Karpas-422 (cell line): ENCODE measurements at regions not wholly inside any gene's neighbourhood (a gene's known extent, or its start where the extent isn't known, plus 50 kb on each side); places are given as distances from the start of the nearest gene placed in this dataset.
A peak's percentile ranks its signal among the peaks of the same experiment; 100 is the strongest.

Experiments
- DNase-seq: peaks from one replicate; pipeline ENCODE4 v3.0.0-alpha.2; 2015
- H2AFZ ChIP-seq: fragments of 200-600 bp; sonication (generic); 2 replicates; pipeline ENCODE4 v1.6.1; 2014; ENCODE audit warnings: antibody characterized with exemption, low read length, mixed read lengths
- H3K27ac ChIP-seq: fragments of 200-600 bp; sonication (generic); 2 replicates; pipeline ENCODE4 v1.5.1; 2014; ENCODE audit warnings: mild to moderate bottlenecking, low read length, moderate library complexity
- H3K27me3 ChIP-seq: fragments of 200-600 bp; sonication (generic); 2 replicates; pipeline ENCODE4 v1.6.1; 2014; ENCODE audit warnings: low read length, mixed read lengths
- H3K36me3 ChIP-seq: fragments of 200-600 bp; sonication (generic); 2 replicates; pipeline ENCODE4 v1.6.1; 2014; ENCODE audit warnings: low read length, mixed read lengths; ENCODE audit not compliant: insufficient read depth
- H3K4me1 ChIP-seq: fragments of 200-600 bp; sonication (generic); 2 replicates; pipeline ENCODE4 v1.6.1; 2014; ENCODE audit warnings: mild to moderate bottlenecking, low read length, mixed read lengths
- H3K4me2 ChIP-seq: fragments of 200-600 bp; sonication (generic); 2 replicates; pipeline ENCODE4 v1.6.1; 2014; ENCODE audit warnings: low read length, low read depth, mild to moderate bottlenecking; ENCODE audit not compliant: poor library complexity, severe bottlenecking
- H3K4me3 ChIP-seq: fragments of 200-600 bp; sonication (generic); 2 replicates; pipeline ENCODE4 v1.5.1; 2014; ENCODE audit warnings: mild to moderate bottlenecking, antibody characterized with exemption, low read length, mixed read lengths
- H3K79me2 ChIP-seq: fragments of 200-600 bp; sonication (generic); 2 replicates; pipeline ENCODE4 v1.6.1; 2014; ENCODE audit warnings: mild to moderate bottlenecking, low read length, mixed read lengths
- H3K9ac ChIP-seq: fragments of 200-600 bp; sonication (generic); 2 replicates; pipeline ENCODE4 v1.6.0; 2014; ENCODE audit warnings: low read length
- H3K9me2 ChIP-seq: fragments of 200-600 bp; sonication (generic), shearing (Covaris generic); replicated peaks from 2 replicates; pipeline ENCODE4 v1.6.0; 2014; ENCODE audit warnings: mild to moderate bottlenecking, low read length, moderate library complexity; ENCODE audit not compliant: insufficient read depth
- H3K9me3 ChIP-seq: fragments of 300-700, 200-600 bp; sonication (generic); 2 replicates; pipeline ENCODE4 v1.6.1; 2014; ENCODE audit warnings: low read length, mixed read lengths
- H4K20me1 ChIP-seq: fragments of 200-600 bp; sonication (generic); 2 replicates; pipeline ENCODE4 v1.6.1; 2014; ENCODE audit warnings: mild to moderate bottlenecking, antibody characterized with exemption, low read length, low read depth; ENCODE audit not compliant: insufficient read depth

GRCh38 chr2:19772981-19773380 is 128.8 kb downstream of the TTC32 start:
- no peak overlapping the region for H3K9ac ChIP-seq
- no peak overlapping the region for H3K27ac ChIP-seq

DNA sequence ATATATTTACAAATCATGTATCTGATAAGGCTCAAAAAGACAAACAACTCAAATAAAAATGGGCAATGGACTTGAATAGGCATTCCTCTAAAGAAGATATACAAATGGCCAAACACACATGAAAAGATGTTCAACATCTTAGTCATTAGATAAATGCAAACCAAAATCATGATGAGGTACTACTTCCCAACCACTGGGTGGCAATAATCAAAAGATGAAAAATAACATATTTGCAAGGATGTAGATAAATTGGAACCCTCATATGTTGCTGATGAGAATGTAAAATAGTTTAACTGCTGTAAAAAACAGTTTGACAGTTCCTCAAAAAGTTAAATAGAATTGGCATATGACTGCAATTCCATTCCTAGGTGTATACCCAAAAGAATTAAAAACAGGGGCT is 132.3 kb downstream of the TTC32 start:
- peak; percentile 46 for DNase-seq
- no peak overlapping the region for H2AFZ ChIP-seq
- no peaks in the 10 kb centered on the region for H3K79me2 ChIP-seq
- H3K4me3 ChIP-seq, result no peak overlapping the region
- H3K36me3 ChIP-seq, result no peaks in the 10 kb centered on the region
- no peaks in the 10 kb centered on the region for H3K9me3 ChIP-seq
- no peak overlapping the region for H3K9ac ChIP-seq
- H4K20me1 ChIP-seq, result no peaks in the 10 kb centered on the region
- no peak overlapping the region for H3K4me2 ChIP-seq
- H3K4me1 ChIP-seq, result peaks cover 22% of the 10 kb centered on the region
- no peaks in the 10 kb centered on the region for H3K9me2 ChIP-seq
- no peaks in the 10 kb centered on the region for H3K27me3 ChIP-seq
- no peak overlapping the region for H3K27ac ChIP-seq

More at GRCh38 chr2:19772981-19773380, 128.8 kb downstream of the TTC32 start:
- peak overlapping the region; percentile 5 for H3K4me2 ChIP-seq
- peaks cover 29% of the 10 kb centered on the region for H3K4me1 ChIP-seq
- H3K9me2 ChIP-seq, result no peaks in the 10 kb centered on the region
- H3K27me3 ChIP-seq, result no peaks in the 10 kb centered on the region; the same call in 1 of the 2 replicates
- H4K20me1 ChIP-seq, result no peaks in the 10 kb centered on the region
- no peaks in the 10 kb centered on the region for H3K9me3 ChIP-seq
- H2AFZ ChIP-seq, result no peak overlapping the region
- no peaks in the 10 kb centered on the region for H3K79me2 ChIP-seq
- no peak for DNase-seq
- no peak overlapping the region for H3K4me3 ChIP-seq
- no peaks in the 10 kb centered on the region for H3K36me3 ChIP-seq

GRCh38 chr2:19767899-19768298 is 133.9 kb downstream of the TTC32 start:
- no peak overlapping the region for H3K4me3 ChIP-seq
- H3K4me1 ChIP-seq, result peaks cover 19% of the 10 kb centered on the region
- H3K79me2 ChIP-seq, result no peaks in the 10 kb centered on the region
- no peak overlapping the region for H2AFZ ChIP-seq
- no peaks in the 10 kb centered on the region for H3K27me3 ChIP-seq
- H3K9me3 ChIP-seq, result no peaks in the 10 kb centered on the region
- H3K9me2 ChIP-seq, result no peaks in the 10 kb centered on the region
- H3K4me2 ChIP-seq, result no peak overlapping the region
- no peak overlapping the region for H3K9ac ChIP-seq
- DNase-seq, result no peak
- H3K27ac ChIP-seq, result no peak overlapping the region
- H3K36me3 ChIP-seq, result no peaks in the 10 kb centered on the region
- no peaks in the 10 kb centered on the region for H4K20me1 ChIP-seq

DNA sequence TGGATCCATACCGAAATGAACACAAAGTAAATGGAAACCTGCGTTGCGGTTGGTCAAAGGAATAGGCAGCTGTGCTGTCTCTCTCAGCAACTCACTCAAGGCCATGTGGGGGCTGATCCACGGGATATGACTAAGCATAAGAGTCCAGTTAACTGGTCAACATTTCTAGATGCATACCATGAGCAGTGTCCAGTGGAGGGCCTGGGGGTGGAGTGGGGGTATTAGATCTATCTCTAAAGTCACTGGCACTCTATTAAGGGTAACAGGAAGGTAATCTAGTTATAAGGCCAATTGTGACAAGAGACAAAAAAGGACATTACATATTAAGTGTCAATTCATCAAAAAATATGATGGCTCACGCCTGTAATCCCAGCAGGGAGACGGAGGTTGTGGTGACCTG is 136.8 kb downstream of the TTC32 start:
- Histone ChIP-seq H3K9ac (no peak overlapping the region), H2AFZ (no peak overlapping the region), H3K9me3 (no peaks in the 10 kb centered on the region), H3K4me2 (no peak overlapping the region), H3K9me2 (no peaks in the 10 kb centered on the region), H3K4me1 (no peaks in the 10 kb centered on the region), H3K27ac (no peak overlapping the region), H3K79me2 (no peaks in the 10 kb centered on the region), H3K4me3 (no peak overlapping the region), H4K20me1 (no peaks in the 10 kb centered on the region), H3K36me3 (no peaks in the 10 kb centered on the region), H3K27me3 (no peaks in the 10 kb centered on the region)
- DNase-seq, result no peak

DNA sequence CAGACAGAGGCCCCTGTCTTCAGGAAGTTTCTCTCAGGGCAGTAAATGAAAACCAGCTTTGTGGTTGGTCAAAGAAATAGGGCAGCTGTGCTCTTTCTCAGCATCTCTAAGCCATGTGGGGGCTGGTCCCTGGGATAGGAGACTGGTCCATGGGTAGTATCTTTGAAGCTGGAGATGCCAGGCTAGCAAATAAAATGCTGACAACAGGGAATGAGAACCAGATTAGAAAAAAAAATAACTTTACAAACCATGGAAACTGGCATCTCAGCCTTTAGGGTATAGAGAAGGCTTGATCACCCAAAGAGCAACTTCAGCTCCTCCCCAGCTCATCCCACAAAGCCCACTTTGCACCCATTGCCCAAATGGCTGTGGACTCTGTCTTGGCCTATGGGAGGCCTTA is 138.1 kb downstream of the TTC32 start:
- Histone ChIP-seq H3K27ac (no peak overlapping the region), H3K36me3 (no peaks in the 10 kb centered on the region), H4K20me1 (no peaks in the 10 kb centered on the region), H3K4me3 (no peak overlapping the region), H3K27me3 (no peaks in the 10 kb centered on the region), H3K4me2 (no peak overlapping the region), H3K9ac (no peak overlapping the region), H2AFZ (no peak overlapping the region), H3K9me3 (no peaks in the 10 kb centered on the region), H3K4me1 (no peaks in the 10 kb centered on the region), H3K9me2 (no peaks in the 10 kb centered on the region), H3K79me2 (no peaks in the 10 kb centered on the region)
- no peak for DNase-seq

GRCh38 chr2:19762959-19763605 is 138.7 kb downstream of the TTC32 start:
- no peak overlapping the region for H3K4me3 ChIP-seq
- DNase-seq, result no peak
- no peaks in the 10 kb centered on the region for H3K36me3 ChIP-seq
- H3K9me3 ChIP-seq, result no peaks in the 10 kb centered on the region
- H3K4me1 ChIP-seq, result no peaks in the 10 kb centered on the region
- no peaks in the 10 kb centered on the region for H4K20me1 ChIP-seq
- no peak overlapping the region for H3K9ac ChIP-seq
- no peaks in the 10 kb centered on the region for H3K79me2 ChIP-seq
- no peaks in the 10 kb centered on the region for H3K9me2 ChIP-seq
- H3K4me2 ChIP-seq, result no peak overlapping the region
- no peaks in the 10 kb centered on the region for H3K27me3 ChIP-seq
- H3K27ac ChIP-seq, result no peak overlapping the region
- no peak overlapping the region for H2AFZ ChIP-seq

- no peaks in the 10 kb centered on the region for H3K9me2 ChIP-seq
- no peak overlapping the region for H3K4me2 ChIP-seq
- no peak overlapping the region for H3K9ac ChIP-seq
- H3K4me3 ChIP-seq, result no peak overlapping the region
- no peaks in the 10 kb centered on the region for H3K4me1 ChIP-seq
- no peaks in the 10 kb centered on the region for H3K36me3 ChIP-seq
- H3K27ac ChIP-seq, result no peak overlapping the region
- H2AFZ ChIP-seq, result no peak overlapping the region
- DNase-seq, result no peak
- no peaks in the 10 kb centered on the region for H4K20me1 ChIP-seq
- H3K27me3 ChIP-seq, result no peaks in the 10 kb centered on the region
- no peaks in the 10 kb centered on the region for H3K79me2 ChIP-seq
- no peaks in the 10 kb centered on the region for H3K9me3 ChIP-seq
These were observed 139.6 kb downstream of the TTC32 start for GRCh38 chr2:19762142-19762541.

- H3K4me3 ChIP-seq, result no peak overlapping the region
- no peak overlapping the region for H3K4me2 ChIP-seq
- no peak overlapping the region for H2AFZ ChIP-seq
- no peaks in the 10 kb centered on the region for H3K79me2 ChIP-seq
- no peak overlapping the region for H3K9ac ChIP-seq
- H3K9me2 ChIP-seq, result no peaks in the 10 kb centered on the region
- H3K27ac ChIP-seq, result no peak overlapping the region
- no peak for DNase-seq
- no peaks in the 10 kb centered on the region for H3K9me3 ChIP-seq
- no peaks in the 10 kb centered on the region for H3K36me3 ChIP-seq
- H4K20me1 ChIP-seq, result no peaks in the 10 kb centered on the region
- no peaks in the 10 kb centered on the region for H3K4me1 ChIP-seq
- no peaks in the 10 kb centered on the region for H3K27me3 ChIP-seq
These were observed 141.9 kb downstream of the TTC32 start for GRCh38 chr2:19759880-19760279.
